HCT116 (cell line): ENCODE measurements at regions not wholly inside any gene's neighbourhood (a gene's known extent, or its start where the extent isn't known, plus 50 kb on each side); places are given as distances from the start of the nearest gene placed in this dataset.

Experiments
- ATAC-seq: fragments of 200-7000 bp; cut with Tn5 transposase; 2 replicates; pipeline ENCODE4 v1.9.1; 2020; ENCODE audit warnings: mild to moderate bottlenecking, moderate library complexity
- BruUV-seq: library from RNA; stranded (reverse); fragments of 400-500 nt; replicated peaks from 2 replicates; lab custom pipeline; 2021; lab: Mats Ljungman, UMichigan
- CTCF ChIA-PET: fragments of 300-600 bp; sonication (Branson Sonifier 250); formaldehyde crosslinking; loops from one replicate; lab custom pipeline; 2021; ENCODE audit warnings: antibody characterized with exemption; lab: Charles Lee
- POLR2A ChIA-PET: fragments of 300-600, 350-600 bp; sonication (Branson Sonifier 250); formaldehyde crosslinking; loops from one replicate; lab custom pipeline; 2021; ENCODE audit warnings: antibody characterized with exemption; lab: Charles Lee
- RAD21 ChIA-PET, 2 experiments: fragments of 300-600 bp; sonication (Branson Sonifier 250); formaldehyde crosslinking; loops; one replicate each; lab custom pipeline; 2023; ENCODE audit warnings: low total read pairs in 2 of 2; ENCODE audit not compliant: uncharacterized antibody in 2 of 2, unreplicated experiment in 2 of 2, low non-redundant PET in 1 of 2; lab: Charles Lee
- DNase-seq: peaks from one replicate; pipeline ENCODE4 v3.0.0-alpha.2; 2010; ENCODE audit warnings: low read depth, low spot score
- H2AFZ ChIP-seq: fragments of 200-600 bp; shearing (Covaris generic), sonication (generic); 2 replicates; pipeline ENCODE4 v1.6.1; 2017; ENCODE audit warnings: low read depth, mixed run types, mixed read lengths, antibody characterized with exemption, low read length; ENCODE audit not compliant: poor library complexity, severe bottlenecking
- H3K27ac ChIP-seq: 2 replicates; pipeline ENCODE4 v1.5.1; 2012; ENCODE audit warnings: low read depth, low read length
- H3K27me3 ChIP-seq: fragments of 200-600 bp; sonication (generic); 2 replicates; pipeline ENCODE4 v1.6.1; 2016; ENCODE audit warnings: mixed run types, low read length, mixed read lengths; ENCODE audit not compliant: insufficient read depth
- H3K36me3 ChIP-seq, 2 experiments: fragments of 200-500 bp in 1 of 2; fragments of 200-600 bp in 1 of 2; sonication (Bioruptor generic) in 1 of 2; sonication (generic) in 1 of 2; 2 replicates each; pipeline versions ENCODE4 v1.5.1 to v1.6.1; 2014 to 2016; ENCODE audit warnings: low read length in 2 of 2, inconsistent platforms in 1 of 2, mixed read lengths in 1 of 2, mixed run types in 1 of 2; ENCODE audit not compliant: insufficient read depth in 2 of 2, control insufficient read depth in 1 of 2
- H3K4me1 ChIP-seq, 2 experiments: fragments of 200-600 bp in 1 of 2; sonication (generic) in 1 of 2; 2 replicates each; pipeline versions ENCODE4 v1.5.1 to v1.6.1; 2012 to 2017; ENCODE audit warnings: low read length in 2 of 2, inconsistent platforms in 1 of 2, mild to moderate bottlenecking in 1 of 2, mixed read lengths in 1 of 2, mixed run types in 1 of 2, moderate library complexity in 1 of 2; ENCODE audit not compliant: insufficient read depth in 2 of 2, control insufficient read depth in 1 of 2
- H3K4me2 ChIP-seq: fragments of 200-600 bp; sonication (generic); 2 replicates; pipeline ENCODE4 v1.6.1; 2017; ENCODE audit warnings: mixed run types, low read length, mixed read lengths
- H3K4me3 ChIP-seq, 2 experiments: fragments of 200-600 bp in 1 of 2; sonication (generic) in 1 of 2; replicated peaks in 1 of 2; 2 replicates each; pipeline ENCODE4 v1.5.1; 2011 to 2016; ENCODE audit warnings: low read length in 2 of 2, control low read depth in 1 of 2, low read depth in 1 of 2, mild to moderate bottlenecking in 1 of 2, mixed read lengths in 1 of 2, mixed run types in 1 of 2
- H3K79me2 ChIP-seq: fragments of 200-600 bp; sonication (generic); 2 replicates; pipeline ENCODE4 v1.6.1; 2017; ENCODE audit warnings: mild to moderate bottlenecking, mixed run types, low read length, moderate library complexity, mixed read lengths; ENCODE audit not compliant: insufficient read depth
- H3K9ac ChIP-seq: fragments of 200-600 bp; sonication (generic); 2 replicates; pipeline ENCODE4 v1.6.1; 2016; ENCODE audit warnings: low read length, mixed read lengths
- H3K9me2 ChIP-seq: fragments of 200-600 bp; sonication (generic), shearing (Covaris generic); 2 replicates; pipeline ENCODE4 v1.6.1; 2017; ENCODE audit warnings: mixed run types, mild to moderate bottlenecking, moderate library complexity; ENCODE audit not compliant: insufficient read depth
- H3K9me3 ChIP-seq, 2 experiments: fragments of 200-500 bp in 1 of 2; fragments of 200-600 bp in 1 of 2; sonication (Bioruptor generic) in 1 of 2; sonication (generic) in 1 of 2; 2 replicates each; pipeline ENCODE4 v1.6.1; 2014 to 2017; ENCODE audit warnings: low read length in 2 of 2, mixed read lengths in 2 of 2, inconsistent platforms in 1 of 2, low read depth in 1 of 2, mild to moderate bottlenecking in 1 of 2, mixed run types in 1 of 2, moderate library complexity in 1 of 2; ENCODE audit not compliant: control insufficient read depth in 1 of 2, insufficient read depth in 1 of 2
- H4K20me1 ChIP-seq: fragments of 200-600 bp; sonication (generic), shearing (Covaris generic); 2 replicates; pipeline ENCODE4 v1.6.1; 2017; ENCODE audit warnings: mixed run types, mild to moderate bottlenecking, moderate library complexity; ENCODE audit not compliant: insufficient read depth
- CBX3 ChIP-seq: IDR thresholded peaks from 2 replicates; pipeline ENCODE4 v1.6.1; 2012; ENCODE audit warnings: low read depth
- CEBPB ChIP-seq: IDR thresholded peaks from 2 replicates; pipeline ENCODE4 v1.6.1; 2012; ENCODE audit warnings: low read depth
- CTCF ChIP-seq, 3 experiments: fragments of 200-600 bp in 1 of 3; sonication (generic) in 1 of 3; IDR thresholded peaks in 2 of 3; conservative IDR thresholded peaks in 1 of 3; 2 replicates each; pipeline ENCODE4 v1.5.1; 2012 to 2017; ENCODE audit warnings: low read depth in 2 of 3, low read length in 2 of 3, antibody characterized with exemption in 1 of 3, borderline replicate concordance in 1 of 3, control low read depth in 1 of 3, mild to moderate bottlenecking in 1 of 3, mixed read lengths in 1 of 3, mixed run types in 1 of 3, moderate library complexity in 1 of 3; ENCODE audit not compliant: insufficient read depth in 1 of 3
- EGR1 ChIP-seq: IDR thresholded peaks from 2 replicates; pipeline ENCODE4 v1.6.1; 2012; ENCODE audit warnings: low read depth
- ELF1 ChIP-seq: IDR thresholded peaks from 2 replicates; pipeline ENCODE4 v1.6.1; 2012; ENCODE audit warnings: low read depth, borderline replicate concordance
- EZH2 ChIP-seq: fragments of 200-600 bp; sonication (generic); IDR thresholded peaks from 2 replicates; pipeline ENCODE4 v1.6.1; 2017; ENCODE audit warnings: antibody characterized with exemption, mixed run types
- EZH2phosphoT487 ChIP-seq: fragments of 200-600 bp; IDR thresholded peaks from 2 replicates; pipeline ENCODE4 v1.6.1; 2018; ENCODE audit warnings: antibody characterized with exemption, borderline replicate concordance
- FOSL1 ChIP-seq: IDR thresholded peaks from 2 replicates; pipeline ENCODE4 v1.6.1; 2012; ENCODE audit warnings: low read depth
- JUND ChIP-seq: IDR thresholded peaks from 2 replicates; pipeline ENCODE4 v1.6.1; 2012
- MAX ChIP-seq: IDR thresholded peaks from 2 replicates; pipeline ENCODE4 v1.6.1; 2012
- RAD21 ChIP-seq: IDR thresholded peaks from 2 replicates; pipeline ENCODE4 v1.6.1; 2012; ENCODE audit warnings: low read depth, mild to moderate bottlenecking
- SIN3A ChIP-seq: IDR thresholded peaks from 2 replicates; pipeline ENCODE4 v1.6.1; 2012; ENCODE audit warnings: low read depth
- SP1 ChIP-seq: IDR thresholded peaks from 2 replicates; pipeline ENCODE4 v1.6.1; 2012; ENCODE audit warnings: low read depth
- SRF ChIP-seq: IDR thresholded peaks from 2 replicates; pipeline ENCODE4 v1.6.1; 2012; ENCODE audit warnings: low read depth
- TCF7L2 ChIP-seq: IDR thresholded peaks from 2 replicates; pipeline ENCODE4 v1.7.0; 2011; ENCODE audit warnings: borderline replicate concordance, inconsistent platforms; ENCODE audit not compliant: insufficient read depth, insufficient read length; ENCODE audit errors: extremely low read depth
- YY1 ChIP-seq: IDR thresholded peaks from 2 replicates; pipeline ENCODE4 v1.6.1; 2011; ENCODE audit warnings: low read length, low read depth, moderate library complexity, mild to moderate bottlenecking; ENCODE audit not compliant: insufficient replicate concordance; ENCODE audit errors: extremely low read depth
- ZBTB33 ChIP-seq: IDR thresholded peaks from 2 replicates; pipeline ENCODE4 v1.6.1; 2011; ENCODE audit warnings: mild to moderate bottlenecking, low read length, moderate library complexity; ENCODE audit not compliant: insufficient replicate concordance; ENCODE audit errors: extremely low read depth
- ZFX ChIP-seq: fragments of 450-650 bp; IDR thresholded peaks from 2 replicates; pipeline ENCODE4 v1.6.1; 2017
- intact Hi-C: fragments of 100-400 bp; cut with micrococcal nuclease; formaldehyde crosslinking; loops from 2 replicates; pipeline ENCODE4 v1.10.0; 2022

- RAD21 ChIA-PET: no interaction called here
- ATAC-seq (no peak), DNase-seq (no peak)
- H3K79me2 ChIP-seq: no peaks in the 10 kb centered on the region
- H3K9me2 ChIP-seq: no peaks in the 10 kb centered on the region
- CTCF ChIA-PET: no interaction called here
- no peaks in the 10 kb centered on the region for H3K4me1 ChIP-seq
- no peaks in the 10 kb centered on the region for H4K20me1 ChIP-seq
- intact Hi-C loops: no loop called here
- H3K9me3 ChIP-seq: peaks cover 13 to 45% of the 10 kb centered on the region in 2 experiments; a peak in 2 of 4 replicates
- no peak overlapping the region for H2AFZ ChIP-seq
- BruUV-seq: no TSS peak
- H3K4me2 ChIP-seq: no peak overlapping the region
- POLR2A ChIA-PET: no interaction called here
- H3K4me3 ChIP-seq: no peak overlapping the region
- H3K27me3 ChIP-seq: no peaks in the 10 kb centered on the region
- no peak overlapping the region for H3K27ac ChIP-seq
- TF ChIP-seq ZFX (no peak), FOSL1 (no peak), EZH2 (no peak), RAD21 (no peak), CBX3 (no peak), MAX (no peak), CTCF (IDR thresholded peaks at IDR 0.05 in 2 of 3, conservative IDR thresholded peaks at IDR 0.05 in 1 of 3; ENCODE audit: borderline replicate concordance in 1 of 3, insufficient read depth in 1 of 3, low read depth in 2 of 3, low read length in 2 of 3) (no peak), JUND (no peak), ZBTB33 (no peak), YY1 (no peak), ELF1 (no peak), SRF (no peak), SP1 (no peak), EZH2phosphoT487 (no peak), TCF7L2 (no peak), SIN3A (no peak), CEBPB (no peak), EGR1 (no peak)
- no peak overlapping the region for H3K9ac ChIP-seq
- H3K36me3 ChIP-seq: no peaks in the 10 kb centered on the region
Measured at GRCh38 chr21:27366646-27367235, 399.9 kb upstream of the ADAMTS5 start.
